K562 (cell line): ENCODE measurements at regions not wholly inside any gene's neighbourhood (a gene's known extent, or its start where the extent isn't known, plus 50 kb on each side); places are given as distances from the start of the nearest gene placed in this dataset.

Experiments used
- CBFB ChIP-seq: sonication (generic); formaldehyde crosslinking; IDR thresholded peaks from 2 replicates; pipeline ENCODE4 v1.4.0; 2020; ENCODE audit warnings: mild to moderate bottlenecking, missing genetic modification reagents
- CBX5 ChIP-seq: IDR thresholded peaks from 2 replicates; pipeline ENCODE4 v1.6.1; 2014; ENCODE audit warnings: low read depth, borderline replicate concordance
- IRF2 ChIP-seq: sonication (generic); formaldehyde crosslinking; IDR thresholded peaks from 2 replicates; pipeline ENCODE4 v1.8.1; 2022; ENCODE audit warnings: mild to moderate bottlenecking, missing genetic modification reagents
- POLR2A ChIP-seq: fragments of 450-650 bp; conservative IDR thresholded peaks from 2 replicates; pipeline ENCODE4 v1.6.1; 2016
- SREBF2 ChIP-seq: sonication (generic); formaldehyde crosslinking; IDR thresholded peaks from 2 replicates; pipeline ENCODE4 v1.4.0; 2020; ENCODE audit warnings: mild to moderate bottlenecking, missing genetic modification reagents
- TBL1XR1 ChIP-seq, 2 experiments: IDR thresholded peaks; 2 replicates each; pipeline ENCODE4 v1.6.1; 2012; ENCODE audit warnings: improper control_type of control experiment in 2 of 2, low read length in 2 of 2, mild to moderate bottlenecking in 1 of 2
- ZNF778 ChIP-seq: fragments of 450-650 bp; formaldehyde crosslinking; IDR thresholded peaks from 2 replicates; pipeline ENCODE4 v1.4.0; 2020; ENCODE audit warnings: mild to moderate bottlenecking, moderate library complexity
- TF ChIP-seq, protein P1 (sequence below): sonication (generic); formaldehyde crosslinking; IDR thresholded peaks from 2 replicates; pipeline ENCODE4 v1.5.0; 2020; ENCODE audit warnings: missing genetic modification reagents
- TF ChIP-seq, protein P2 (sequence below): sonication (generic); formaldehyde crosslinking; IDR thresholded peaks from 2 replicates; pipeline ENCODE4 v1.9.0; 2022; ENCODE audit warnings: mild to moderate bottlenecking, missing genetic modification reagents
- TF ChIP-seq, protein P3 (sequence below), 3 experiments: IDR thresholded peaks in 2 of 3; conservative IDR thresholded peaks in 1 of 3; 2 replicates each; pipeline ENCODE4 v1.5.1; 2011 to 2012; ENCODE audit warnings: low read length in 3 of 3, mild to moderate bottlenecking in 3 of 3, control low read depth in 2 of 3, improper control_type of control experiment in 1 of 3, inconsistent platforms in 1 of 3, low read depth in 1 of 3, mixed read lengths in 1 of 3, moderate library complexity in 1 of 3; ENCODE audit not compliant: insufficient read depth in 2 of 3

DNA sequence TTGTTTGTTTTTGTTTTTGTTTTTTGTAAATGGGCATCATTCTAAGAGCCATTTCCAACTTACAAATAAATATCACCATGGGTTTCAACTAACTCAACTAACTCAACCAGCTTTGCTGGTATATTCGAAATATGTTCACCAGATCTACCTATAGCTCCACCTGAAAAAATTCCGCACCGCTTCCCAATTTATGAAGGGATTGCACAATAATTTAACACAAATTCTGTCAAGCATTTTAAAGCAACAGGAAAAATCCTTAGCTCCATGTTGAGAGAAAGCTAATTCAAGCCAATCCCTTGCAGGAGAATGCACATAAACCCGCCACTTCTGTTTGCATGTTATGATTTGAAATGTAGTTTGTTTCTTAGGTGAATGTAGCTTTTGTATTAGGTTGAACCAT is 417.8 kb downstream of the EFNB2 start:
- TF ChIP-seq TBL1XR1 (IDR thresholded peaks at IDR 0.05; ENCODE audit: low read length in 2 of 2) (no peak), CBX5 (no peak), SREBF2 (CRISPR knock-in tag) (no peak), CBFB (CRISPR knock-in tag) (no peak), POLR2A (no peak), ZNF778 (CRISPR knock-in tag) (no peak), IRF2 (CRISPR knock-in tag) (no peak)
- TF ChIP-seq, protein P1, sequence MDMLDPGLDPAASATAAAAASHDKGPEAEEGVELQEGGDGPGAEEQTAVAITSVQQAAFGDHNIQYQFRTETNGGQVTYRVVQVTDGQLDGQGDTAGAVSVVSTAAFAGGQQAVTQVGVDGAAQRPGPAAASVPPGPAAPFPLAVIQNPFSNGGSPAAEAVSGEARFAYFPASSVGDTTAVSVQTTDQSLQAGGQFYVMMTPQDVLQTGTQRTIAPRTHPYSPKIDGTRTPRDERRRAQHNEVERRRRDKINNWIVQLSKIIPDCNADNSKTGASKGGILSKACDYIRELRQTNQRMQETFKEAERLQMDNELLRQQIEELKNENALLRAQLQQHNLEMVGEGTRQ = no peak
- TF ChIP-seq, protein P2, sequence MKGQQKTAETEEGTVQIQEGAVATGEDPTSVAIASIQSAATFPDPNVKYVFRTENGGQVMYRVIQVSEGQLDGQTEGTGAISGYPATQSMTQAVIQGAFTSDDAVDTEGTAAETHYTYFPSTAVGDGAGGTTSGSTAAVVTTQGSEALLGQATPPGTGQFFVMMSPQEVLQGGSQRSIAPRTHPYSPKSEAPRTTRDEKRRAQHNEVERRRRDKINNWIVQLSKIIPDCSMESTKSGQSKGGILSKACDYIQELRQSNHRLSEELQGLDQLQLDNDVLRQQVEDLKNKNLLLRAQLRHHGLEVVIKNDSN (CRISPR knock-in tag) = no peak
- TF ChIP-seq, protein P3, sequence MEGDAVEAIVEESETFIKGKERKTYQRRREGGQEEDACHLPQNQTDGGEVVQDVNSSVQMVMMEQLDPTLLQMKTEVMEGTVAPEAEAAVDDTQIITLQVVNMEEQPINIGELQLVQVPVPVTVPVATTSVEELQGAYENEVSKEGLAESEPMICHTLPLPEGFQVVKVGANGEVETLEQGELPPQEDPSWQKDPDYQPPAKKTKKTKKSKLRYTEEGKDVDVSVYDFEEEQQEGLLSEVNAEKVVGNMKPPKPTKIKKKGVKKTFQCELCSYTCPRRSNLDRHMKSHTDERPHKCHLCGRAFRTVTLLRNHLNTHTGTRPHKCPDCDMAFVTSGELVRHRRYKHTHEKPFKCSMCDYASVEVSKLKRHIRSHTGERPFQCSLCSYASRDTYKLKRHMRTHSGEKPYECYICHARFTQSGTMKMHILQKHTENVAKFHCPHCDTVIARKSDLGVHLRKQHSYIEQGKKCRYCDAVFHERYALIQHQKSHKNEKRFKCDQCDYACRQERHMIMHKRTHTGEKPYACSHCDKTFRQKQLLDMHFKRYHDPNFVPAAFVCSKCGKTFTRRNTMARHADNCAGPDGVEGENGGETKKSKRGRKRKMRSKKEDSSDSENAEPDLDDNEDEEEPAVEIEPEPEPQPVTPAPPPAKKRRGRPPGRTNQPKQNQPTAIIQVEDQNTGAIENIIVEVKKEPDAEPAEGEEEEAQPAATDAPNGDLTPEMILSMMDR (IDR thresholded peaks at IDR 0.05 in 2 of 3, conservative IDR thresholded peaks at IDR 0.05 in 1 of 3; ENCODE audit: insufficient read depth in 2 of 3, low read depth in 1 of 3, low read length in 3 of 3) = no peak
